Esophagus squamous epithelium (tissue), 5 donors: ENCODE measurements at regions not wholly inside any gene's neighbourhood (a gene's known extent, or its start where the extent isn't known, plus 50 kb on each side); places are given as distances from the start of the nearest gene placed in this dataset.

Experiments used
- DNase-seq: peaks from one replicate; lab custom pipeline; 2025; lab: John Stamatoyannopoulos, UW
- H3K27ac ChIP-seq, 4 donors: fragments of 200-600 bp; sonication (generic); one replicate each; pipeline ENCODE4 v1.5.1; 2016 to 2019; ENCODE audit warnings: mild to moderate bottlenecking in 1 of 4
- H3K27me3 ChIP-seq, 4 donors: fragments of 200-600 bp; sonication (generic); 1 replicate in 3 of 4; 2 replicates in 1 of 4; pipeline versions ENCODE4 v1.5.1 to v1.6.0; 2017 to 2021; ENCODE audit warnings: antibody characterized with exemption in 1 of 4
- H3K36me3 ChIP-seq, 3 donors: fragments of 200-600 bp; sonication (generic); one replicate each; pipeline ENCODE4 v1.5.1; 2016 to 2019
- H3K4me1 ChIP-seq, 3 donors: fragments of 200-600 bp; sonication (generic); one replicate each; pipeline ENCODE4 v1.5.1; 2017 to 2019
- H3K4me3 ChIP-seq, 4 donors: fragments of 200-600 bp; sonication (generic); 1 replicate in 3 of 4; 2 replicates in 1 of 4; pipeline ENCODE4 v1.5.1; 2016 to 2019; ENCODE audit warnings: mild to moderate bottlenecking in 2 of 4, moderate library complexity in 1 of 4
- H3K9me3 ChIP-seq, 3 donors: fragments of 200-600 bp; sonication (generic); one replicate each; pipeline ENCODE4 v1.5.1; 2016 to 2019
- CTCF ChIP-seq, 6 experiments: fragments of 450-650 bp in 4 of 6; fragments of 200-600 bp in 2 of 6; sonication (generic) in 2 of 6; IDR thresholded peaks; one replicate each; pipeline ENCODE4 v1.5.1; 2016 to 2019; ENCODE audit warnings: antibody characterized with exemption in 6 of 6, mild to moderate bottlenecking in 4 of 6, moderate library complexity in 4 of 6
- POLR2A ChIP-seq, 4 donors: fragments of 450-650 bp; IDR thresholded peaks; one replicate each; pipeline ENCODE4 v1.6.1; 2017; ENCODE audit warnings: antibody characterized with exemption in 4 of 4, mild to moderate bottlenecking in 4 of 4, moderate library complexity in 3 of 4
- WGBS, 2 donors: methylation state at CpG; one replicate each; pipeline ENCODE4 v1.1.5; 2018; 5-methylcytosine and 5-hydroxymethylcytosine counted together
- intact Hi-C: fragments of 100-400 bp; cut with DNase I; formaldehyde crosslinking; loops from one replicate; pipeline ENCODE4 v1.15.0; 2022
- donor health status: DM: yes; HTN: yes; CAD: no.

DNA sequence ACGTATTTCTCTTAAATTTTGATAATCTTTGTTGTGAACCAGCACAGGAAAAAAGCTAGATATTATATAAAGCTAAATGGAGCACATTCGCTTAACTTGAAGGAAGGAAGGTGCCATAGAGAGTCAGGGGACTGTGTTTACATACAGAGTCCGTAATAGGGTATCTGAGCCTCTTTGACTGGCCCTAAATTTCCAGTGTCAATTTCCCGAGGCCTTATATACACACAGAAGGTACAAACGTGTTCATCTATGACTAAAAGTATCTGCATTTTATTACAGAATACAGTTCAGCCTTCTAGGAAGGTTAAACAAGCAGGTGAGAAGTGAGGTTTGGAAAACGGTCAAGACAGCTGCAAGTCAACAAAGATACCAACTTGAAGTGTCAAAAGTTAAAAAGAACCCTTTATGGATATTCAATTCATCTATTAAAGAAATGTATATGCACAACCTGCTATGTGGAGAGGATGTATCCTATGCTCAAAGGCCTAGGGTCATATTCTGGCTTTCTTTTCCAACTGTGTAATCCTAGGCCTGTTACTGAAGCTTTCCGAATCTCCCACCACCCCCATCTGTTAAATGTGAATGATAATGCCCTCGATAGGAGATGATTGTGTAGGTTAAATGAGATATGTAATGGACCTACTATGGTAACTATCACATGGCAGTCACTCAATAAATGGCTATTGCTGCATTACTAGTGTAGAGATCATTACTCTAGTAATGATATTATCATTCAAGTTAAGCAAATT, 263.7 kb upstream of the MAF start:
- Histone ChIP-seq H3K9me3 (no peaks in the 10 kb centered on the region), H3K27me3 (no peaks in the 10 kb centered on the region), H3K27ac (no peak overlapping the region), H3K4me1 (peaks cover 0 to 10% (median 0%) of the 10 kb centered on the region in 3 donors), H3K36me3 (no peaks in the 10 kb centered on the region), H3K4me3 (no peak overlapping the region)
- WGBS, 2 donors: 56 to 60% methylated on average over 8 of the region's 8 CpGs
- TF ChIP-seq CTCF (IDR thresholded peaks at IDR 0.05) (no peak), POLR2A (IDR thresholded peaks at IDR 0.05) (no peak)
- intact Hi-C loops: no loop called here
- no peak for DNase-seq

GRCh38 chr16:79863128-79864031, 262.8 kb upstream of the MAF start:
- TF ChIP-seq POLR2A (IDR thresholded peaks at IDR 0.05) (no peak), CTCF (IDR thresholded peaks at IDR 0.05) (no peak)
- Histone ChIP-seq H3K36me3 (no peaks in the 10 kb centered on the region), H3K4me3 (no peak overlapping the region), H3K27me3 (no peaks in the 10 kb centered on the region), H3K4me1 (peaks cover 0 to 14% (median 0%) of the 10 kb centered on the region in 3 donors), H3K27ac (no peak overlapping the region), H3K9me3 (no peaks in the 10 kb centered on the region)
- DNase-seq: no peak
- intact Hi-C loops: no loop called here
- 84 to 86% methylated on average over 7 of the region's 7 CpGs for WGBS, 2 donors

DNA sequence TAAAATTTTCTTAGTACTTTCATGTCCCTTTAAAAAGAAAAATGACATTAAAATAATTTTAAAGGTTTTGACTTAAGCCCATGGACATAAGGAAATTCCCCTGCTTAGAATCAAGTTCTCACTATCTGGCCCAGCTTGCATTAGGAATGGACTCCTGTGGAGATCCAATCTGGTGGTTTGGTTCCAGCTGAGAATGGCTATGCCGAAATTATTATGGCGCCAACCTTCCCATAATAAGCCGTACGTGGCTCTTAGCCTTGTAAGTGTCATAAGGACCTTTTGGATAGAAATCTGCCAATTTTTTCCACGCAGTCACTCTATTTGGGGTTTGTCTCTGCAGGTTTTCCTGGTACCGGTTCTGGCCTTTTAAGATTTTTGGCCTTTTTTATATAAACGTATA, 262.1 kb upstream of the MAF start:
- TF ChIP-seq POLR2A (IDR thresholded peaks at IDR 0.05): no peak
- no peak for TF ChIP-seq CTCF (IDR thresholded peaks at IDR 0.05)
- H3K27ac ChIP-seq: no peak overlapping the region
- intact Hi-C loops: no loop called here
- no peaks in the 10 kb centered on the region for H3K27me3 ChIP-seq
- H3K4me3 ChIP-seq: no peak overlapping the region
- WGBS, 2 donors: 89 to 94% methylated on average over 7 of the region's 7 CpGs
- no peak for DNase-seq
- H3K4me1 ChIP-seq: peaks cover 0 to 14% (median 0%) of the 10 kb centered on the region in 3 donors
- no peaks in the 10 kb centered on the region for H3K36me3 ChIP-seq
- no peaks in the 10 kb centered on the region for H3K9me3 ChIP-seq

- TF ChIP-seq POLR2A (IDR thresholded peaks at IDR 0.05) (no peak), CTCF (IDR thresholded peaks at IDR 0.05) (no peak)
- Histone ChIP-seq H3K4me3 (no peak overlapping the region), H3K9me3 (peaks cover 0 to 14% (median 11%) of the 10 kb centered on the region in 3 donors), H3K36me3 (no peaks in the 10 kb centered on the region), H3K4me1 (peaks cover 0 to 14% (median 0%) of the 10 kb centered on the region in 3 donors), H3K27ac (no peak overlapping the region), H3K27me3 (no peaks in the 10 kb centered on the region)
- WGBS, 2 donors: 77 to 85% methylated on average over 12 of the region's 12 CpGs
- intact Hi-C loops: no loop called here
- no peak for DNase-seq
Measured at GRCh38 chr16:79856581-79856980, 256.0 kb upstream of the MAF start.

GRCh38 chr16:79850348-79850747, 249.8 kb upstream of the MAF start:
- 16 to 44% methylated on average over 3 of the region's 3 CpGs for WGBS, 2 donors
- H3K27ac ChIP-seq: peak overlapping the region in 3 of 4 donors; percentile 60 to 86 (median 82)
- no peak for DNase-seq
- H3K4me1 ChIP-seq: peaks cover 18 to 58% (median 19%) of the 10 kb centered on the region in 3 donors
- TF ChIP-seq POLR2A (IDR thresholded peaks at IDR 0.05): no peak
- TF ChIP-seq CTCF (IDR thresholded peaks at IDR 0.05): no peak
- H3K4me3 ChIP-seq: no peak overlapping the region
- peaks cover 0 to 1% (median 0%) of the 10 kb centered on the region in 3 donors for H3K9me3 ChIP-seq
- intact Hi-C loops: no loop called here
- H3K36me3 ChIP-seq: no peaks in the 10 kb centered on the region
- no peaks in the 10 kb centered on the region for H3K27me3 ChIP-seq
